Astrocyte (in vitro differentiated cells and primary cell): ENCODE measurements at regions not wholly inside any gene's neighbourhood (a gene's known extent, or its start where the extent isn't known, plus 50 kb on each side); places are given as distances from the start of the nearest gene placed in this dataset.

Experiments
- DNase-seq: peaks from one replicate; pipeline ENCODE4 v3.0.0-alpha.2; 2010; ENCODE audit warnings: low read depth
- FAIRE-seq: peaks from 2 replicates; lab custom pipeline; 2011; peaks lifted over from hg19 to GRCh38; lab: Jason Lieb, UNC
- H2AFZ ChIP-seq: 2 replicates; pipeline ENCODE4 v1.6.0; 2012; ENCODE audit warnings: low read depth, low read length, inconsistent platforms
- H3K27ac ChIP-seq: 2 replicates; pipeline ENCODE4 v1.5.1; 2011; ENCODE audit warnings: low read depth, low read length, inconsistent platforms
- H3K27me3 ChIP-seq: 2 replicates; pipeline ENCODE4 v1.6.0; 2011; ENCODE audit warnings: low read length, inconsistent platforms; ENCODE audit not compliant: insufficient read depth
- H3K36me3 ChIP-seq: 2 replicates; pipeline ENCODE4 v1.5.1; 2011; ENCODE audit warnings: low read length, inconsistent platforms; ENCODE audit not compliant: insufficient read depth
- H3K4me1 ChIP-seq: 2 replicates; pipeline ENCODE4 v1.5.1; 2011; ENCODE audit warnings: low read length, inconsistent platforms; ENCODE audit not compliant: insufficient read depth
- H3K4me2 ChIP-seq: 2 replicates; pipeline ENCODE4 v1.6.0; 2012; ENCODE audit warnings: low read length, inconsistent platforms
- H3K4me3 ChIP-seq: 2 replicates; pipeline ENCODE4 v1.5.1; 2011; ENCODE audit warnings: low read depth, mild to moderate bottlenecking, low read length, inconsistent platforms; ENCODE audit not compliant: insufficient read depth
- H3K79me2 ChIP-seq: 2 replicates; pipeline ENCODE4 v1.6.0; 2012; ENCODE audit warnings: mild to moderate bottlenecking, low read length, inconsistent platforms; ENCODE audit not compliant: insufficient read depth
- H3K9ac ChIP-seq: 2 replicates; pipeline ENCODE4 v1.6.0; 2012; ENCODE audit warnings: mild to moderate bottlenecking, low read length, inconsistent platforms
- H3K9me3 ChIP-seq: 2 replicates; pipeline ENCODE4 v1.5.1; 2012; ENCODE audit warnings: low read depth, mild to moderate bottlenecking, low read length, inconsistent platforms; ENCODE audit not compliant: insufficient read depth
- H4K20me1 ChIP-seq: 2 replicates; pipeline ENCODE4 v1.6.0; 2012; ENCODE audit warnings: low read length, inconsistent platforms; ENCODE audit not compliant: insufficient read depth
- H3K27ac Mint-ChIP-seq: one replicate; pipeline ENCODE4 v1.8.0; 2021; ENCODE audit warnings: mild to moderate bottlenecking, mixed read lengths; ENCODE audit not compliant: unreplicated experiment
- H3K27me3 Mint-ChIP-seq: one replicate; pipeline ENCODE4 v1.8.0; 2021; ENCODE audit warnings: low read depth, mixed read lengths; ENCODE audit not compliant: unreplicated experiment
- H3K36me3 Mint-ChIP-seq: one replicate; pipeline ENCODE4 v1.8.0; 2021; ENCODE audit warnings: low read depth, mixed read lengths; ENCODE audit not compliant: unreplicated experiment
- H3K4me1 Mint-ChIP-seq: one replicate; pipeline ENCODE4 v1.8.0; 2021; ENCODE audit warnings: low read depth, mixed read lengths; ENCODE audit not compliant: unreplicated experiment
- H3K4me3 Mint-ChIP-seq: one replicate; pipeline ENCODE4 v1.8.0; 2021; ENCODE audit warnings: mild to moderate bottlenecking, moderate library complexity, mixed read lengths; ENCODE audit not compliant: unreplicated experiment
- H3K9me3 Mint-ChIP-seq: one replicate; pipeline ENCODE4 v1.8.0; 2021; ENCODE audit warnings: mild to moderate bottlenecking, mixed read lengths; ENCODE audit not compliant: unreplicated experiment
- CTCF ChIP-seq: IDR thresholded peaks from 2 replicates; pipeline ENCODE4 v1.5.1; 2011; ENCODE audit warnings: low read depth, mild to moderate bottlenecking, inconsistent platforms, low read length, moderate library complexity; ENCODE audit not compliant: insufficient read depth
- EZH2 ChIP-seq: IDR thresholded peaks from 2 replicates; pipeline ENCODE4 v1.6.1; 2012; ENCODE audit warnings: mild to moderate bottlenecking, low read length, inconsistent platforms; ENCODE audit not compliant: insufficient read depth

GRCh38 chr7:20267482-20267881, 50.3 kb upstream of the MACC1 start:
- no peaks in the 10 kb centered on the region for H3K27me3 ChIP-seq
- H3K9me3 Mint-ChIP-seq, result no peaks in the 10 kb centered on the region
- no peak overlapping the region for H3K4me3 ChIP-seq
- FAIRE-seq (no peak), DNase-seq (no peak)
- H3K9ac ChIP-seq, result no peak overlapping the region
- no peaks in the 10 kb centered on the region for H3K79me2 ChIP-seq
- H3K4me1 Mint-ChIP-seq, result peaks cover 16% of the 10 kb centered on the region
- no peaks in the 10 kb centered on the region for H3K27me3 Mint-ChIP-seq
- H3K36me3 Mint-ChIP-seq, result no peaks in the 10 kb centered on the region
- no peaks in the 10 kb centered on the region for H3K9me3 ChIP-seq
- H3K4me1 ChIP-seq, result peaks cover 7% of the 10 kb centered on the region
- no peak overlapping the region for H3K27ac Mint-ChIP-seq
- H3K4me3 Mint-ChIP-seq, result no peak overlapping the region
- no peak overlapping the region for H3K27ac ChIP-seq
- no peaks in the 10 kb centered on the region for H3K36me3 ChIP-seq
- no peaks in the 10 kb centered on the region for H4K20me1 ChIP-seq
- no peak overlapping the region for H2AFZ ChIP-seq
- no peak for TF ChIP-seq CTCF
- TF ChIP-seq EZH2, result no peak
- no peak overlapping the region for H3K4me2 ChIP-seq

GRCh38 chr7:20268824-20269223, 51.6 kb upstream of the MACC1 start:
- no peak overlapping the region for H3K4me3 ChIP-seq
- H4K20me1 ChIP-seq, result no peaks in the 10 kb centered on the region
- peak overlapping the region; percentile 67 for H3K4me2 ChIP-seq
- no peaks in the 10 kb centered on the region for H3K27me3 ChIP-seq
- no peaks in the 10 kb centered on the region for H3K27me3 Mint-ChIP-seq
- DNase-seq, result peak; percentile 63
- H3K36me3 ChIP-seq, result no peaks in the 10 kb centered on the region
- H3K79me2 ChIP-seq, result no peaks in the 10 kb centered on the region
- peak overlapping the region; percentile 20 for H3K27ac ChIP-seq
- peaks cover 16% of the 10 kb centered on the region for H3K4me1 Mint-ChIP-seq
- H3K36me3 Mint-ChIP-seq, result no peaks in the 10 kb centered on the region
- H3K9me3 Mint-ChIP-seq, result no peaks in the 10 kb centered on the region
- H3K4me3 Mint-ChIP-seq, result no peak overlapping the region
- no peak for FAIRE-seq
- no peak for TF ChIP-seq CTCF
- TF ChIP-seq EZH2, result no peak
- peaks cover 7% of the 10 kb centered on the region for H3K4me1 ChIP-seq
- H3K9me3 ChIP-seq, result no peaks in the 10 kb centered on the region
- peak overlapping the region; percentile 17 for H3K9ac ChIP-seq
- H3K27ac Mint-ChIP-seq, result peak overlapping the region; percentile 42
- H2AFZ ChIP-seq, result no peak overlapping the region

- Histone ChIP-seq H4K20me1 (no peaks in the 10 kb centered on the region), H3K9me3 (no peaks in the 10 kb centered on the region), H3K79me2 (no peaks in the 10 kb centered on the region), H3K4me3 (no peak overlapping the region), H3K27ac (peak overlapping the region; percentile 17), H3K27me3 (no peaks in the 10 kb centered on the region), H3K4me1 (peaks cover 7% of the 10 kb centered on the region), H2AFZ (no peak overlapping the region), H3K4me2 (no peak overlapping the region), H3K36me3 (no peaks in the 10 kb centered on the region), H3K9ac (no peak overlapping the region)
- peaks cover 16% of the 10 kb centered on the region for H3K4me1 Mint-ChIP-seq
- no peak for TF ChIP-seq CTCF
- no peak for TF ChIP-seq EZH2
- no peaks in the 10 kb centered on the region for H3K9me3 Mint-ChIP-seq
- H3K36me3 Mint-ChIP-seq, result no peaks in the 10 kb centered on the region
- H3K4me3 Mint-ChIP-seq, result no peak overlapping the region
- peak overlapping the region; percentile 34 for H3K27ac Mint-ChIP-seq
- DNase-seq (peak; percentile 83), FAIRE-seq (no peak)
- H3K27me3 Mint-ChIP-seq, result no peaks in the 10 kb centered on the region
These were observed 52.5 kb upstream of the MACC1 start for GRCh38 chr7:20269726-20270125.
